Peyer's patch (tissue), 4 donors: ENCODE measurements at regions not wholly inside any gene's neighbourhood (a gene's known extent, or its start where the extent isn't known, plus 50 kb on each side); places are given as distances from the start of the nearest gene placed in this dataset.

Source experiments
- POLR2A ChIP-seq, 2 donors: fragments of 450-650 bp; IDR thresholded peaks; one replicate each; pipeline ENCODE4 v1.5.1; 2017; ENCODE audit warnings: antibody characterized with exemption in 2 of 2, mild to moderate bottlenecking in 2 of 2, moderate library complexity in 2 of 2
- TF ChIP-seq, protein P1 (sequence below), 6 experiments: fragments of 450-650 bp in 4 of 6; fragments of 200-600 bp in 2 of 6; sonication (generic) in 1 of 6; IDR thresholded peaks; one replicate each; pipeline ENCODE4 v1.5.1; 2017 to 2019; ENCODE audit warnings: antibody characterized with exemption in 6 of 6, mild to moderate bottlenecking in 3 of 6, moderate library complexity in 1 of 6

DNA sequence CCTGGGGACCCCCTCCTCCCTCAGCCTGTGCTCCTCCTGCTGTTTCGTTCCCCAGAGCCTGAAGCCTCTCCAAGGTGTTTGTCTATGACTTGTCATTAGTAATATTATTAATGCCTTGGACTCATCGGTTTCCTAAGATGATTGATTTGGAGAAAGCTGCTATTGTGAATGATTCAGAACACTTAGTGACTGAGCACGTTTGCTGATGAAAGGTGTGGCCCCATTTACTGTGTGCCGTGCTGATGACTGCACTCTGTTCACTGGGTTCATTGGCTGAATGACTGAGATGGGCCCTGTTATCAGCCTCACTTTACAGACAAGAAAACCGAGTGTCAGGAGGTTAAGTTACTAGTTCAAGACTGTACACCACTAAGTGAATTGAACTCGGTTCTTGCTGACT lies 111.4 kb downstream of the SPP2 start:
- TF ChIP-seq, protein P1, sequence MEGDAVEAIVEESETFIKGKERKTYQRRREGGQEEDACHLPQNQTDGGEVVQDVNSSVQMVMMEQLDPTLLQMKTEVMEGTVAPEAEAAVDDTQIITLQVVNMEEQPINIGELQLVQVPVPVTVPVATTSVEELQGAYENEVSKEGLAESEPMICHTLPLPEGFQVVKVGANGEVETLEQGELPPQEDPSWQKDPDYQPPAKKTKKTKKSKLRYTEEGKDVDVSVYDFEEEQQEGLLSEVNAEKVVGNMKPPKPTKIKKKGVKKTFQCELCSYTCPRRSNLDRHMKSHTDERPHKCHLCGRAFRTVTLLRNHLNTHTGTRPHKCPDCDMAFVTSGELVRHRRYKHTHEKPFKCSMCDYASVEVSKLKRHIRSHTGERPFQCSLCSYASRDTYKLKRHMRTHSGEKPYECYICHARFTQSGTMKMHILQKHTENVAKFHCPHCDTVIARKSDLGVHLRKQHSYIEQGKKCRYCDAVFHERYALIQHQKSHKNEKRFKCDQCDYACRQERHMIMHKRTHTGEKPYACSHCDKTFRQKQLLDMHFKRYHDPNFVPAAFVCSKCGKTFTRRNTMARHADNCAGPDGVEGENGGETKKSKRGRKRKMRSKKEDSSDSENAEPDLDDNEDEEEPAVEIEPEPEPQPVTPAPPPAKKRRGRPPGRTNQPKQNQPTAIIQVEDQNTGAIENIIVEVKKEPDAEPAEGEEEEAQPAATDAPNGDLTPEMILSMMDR (IDR thresholded peaks at IDR 0.05) = no peak
- TF ChIP-seq POLR2A (IDR thresholded peaks at IDR 0.05) = no peak
